Esophagus squamous epithelium (tissue), 5 donors: ENCODE measurements at regions not wholly inside any gene's neighbourhood (a gene's known extent, or its start where the extent isn't known, plus 50 kb on each side); places are given as distances from the start of the nearest gene placed in this dataset.

Experiments
- DNase-seq: peaks from one replicate; lab custom pipeline; 2025; lab: John Stamatoyannopoulos, UW
- H3K27ac ChIP-seq, 4 donors: fragments of 200-600 bp; sonication (generic); one replicate each; pipeline ENCODE4 v1.5.1; 2016 to 2019; ENCODE audit warnings: mild to moderate bottlenecking in 1 of 4
- H3K27me3 ChIP-seq, 4 donors: fragments of 200-600 bp; sonication (generic); 1 replicate in 3 of 4; 2 replicates in 1 of 4; pipeline versions ENCODE4 v1.5.1 to v1.6.0; 2017 to 2021; ENCODE audit warnings: antibody characterized with exemption in 1 of 4
- H3K36me3 ChIP-seq, 3 donors: fragments of 200-600 bp; sonication (generic); one replicate each; pipeline ENCODE4 v1.5.1; 2016 to 2019
- H3K4me1 ChIP-seq, 3 donors: fragments of 200-600 bp; sonication (generic); one replicate each; pipeline ENCODE4 v1.5.1; 2017 to 2019
- H3K4me3 ChIP-seq, 4 donors: fragments of 200-600 bp; sonication (generic); 1 replicate in 3 of 4; 2 replicates in 1 of 4; pipeline ENCODE4 v1.5.1; 2016 to 2019; ENCODE audit warnings: mild to moderate bottlenecking in 2 of 4, moderate library complexity in 1 of 4
- H3K9me3 ChIP-seq, 3 donors: fragments of 200-600 bp; sonication (generic); one replicate each; pipeline ENCODE4 v1.5.1; 2016 to 2019
- CTCF ChIP-seq, 6 experiments: fragments of 450-650 bp in 4 of 6; fragments of 200-600 bp in 2 of 6; sonication (generic) in 2 of 6; IDR thresholded peaks; one replicate each; pipeline ENCODE4 v1.5.1; 2016 to 2019; ENCODE audit warnings: antibody characterized with exemption in 6 of 6, mild to moderate bottlenecking in 4 of 6, moderate library complexity in 4 of 6
- POLR2A ChIP-seq, 4 donors: fragments of 450-650 bp; IDR thresholded peaks; one replicate each; pipeline ENCODE4 v1.6.1; 2017; ENCODE audit warnings: antibody characterized with exemption in 4 of 4, mild to moderate bottlenecking in 4 of 4, moderate library complexity in 3 of 4
- WGBS, 2 donors: methylation state at CpG; one replicate each; pipeline ENCODE4 v1.1.5; 2018; 5-methylcytosine and 5-hydroxymethylcytosine counted together
- intact Hi-C: fragments of 100-400 bp; cut with DNase I; formaldehyde crosslinking; loops from one replicate; pipeline ENCODE4 v1.15.0; 2022
- donor health status: DM: yes; HTN: yes; CAD: no.

GRCh38 chr14:97311411-97311810 is 514.2 kb downstream of the VRK1 start:
- H3K4me1 ChIP-seq: peaks cover 0 to 15% (median 9%) of the 10 kb centered on the region in 3 donors
- intact Hi-C loops: no loop called here
- H3K27ac ChIP-seq: no peak overlapping the region
- 72 to 77% methylated on average over 3 of the region's 3 CpGs for WGBS, 2 donors
- H3K36me3 ChIP-seq: no peaks in the 10 kb centered on the region
- peaks cover 0 to 6% (median 0%) of the 10 kb centered on the region in 4 donors for H3K27me3 ChIP-seq
- no peak for TF ChIP-seq POLR2A (IDR thresholded peaks at IDR 0.05)
- TF ChIP-seq CTCF (IDR thresholded peaks at IDR 0.05): no peak
- no peak overlapping the region for H3K4me3 ChIP-seq
- no peak for DNase-seq
- peaks cover 0 to 9% (median 0%) of the 10 kb centered on the region in 3 donors for H3K9me3 ChIP-seq

- intact Hi-C loops: no loop called here
- no peak for DNase-seq
- H3K36me3 ChIP-seq: no peaks in the 10 kb centered on the region
Observed at GRCh38 chr14:97312910-97313309, 515.7 kb downstream of the VRK1 start.

GRCh38 chr14:97315790-97316189 is 518.6 kb downstream of the VRK1 start:
- no peaks in the 10 kb centered on the region for H3K36me3 ChIP-seq
- no peaks in the 10 kb centered on the region for H3K4me1 ChIP-seq
- WGBS, 2 donors: 28 to 43% methylated on average over 5 of the region's 5 CpGs
- H3K9me3 ChIP-seq: peaks cover 0 to 9% (median 0%) of the 10 kb centered on the region in 3 donors
- H3K27me3 ChIP-seq: peaks cover 0 to 6% (median 0%) of the 10 kb centered on the region in 4 donors
- no peak for DNase-seq
- intact Hi-C loops: no loop called here
- TF ChIP-seq POLR2A (IDR thresholded peaks at IDR 0.05) (no peak), CTCF (IDR thresholded peaks at IDR 0.05) (no peak)
- no peak overlapping the region for H3K4me3 ChIP-seq
- H3K27ac ChIP-seq: no peak overlapping the region

More at GRCh38 chr14:97312910-97313309, 515.7 kb downstream of the VRK1 start:
- no peak overlapping the region for H3K4me3 ChIP-seq
- no peak overlapping the region for H3K27ac ChIP-seq
- peaks cover 0 to 6% (median 0%) of the 10 kb centered on the region in 4 donors for H3K27me3 ChIP-seq
- no peak for TF ChIP-seq CTCF (IDR thresholded peaks at IDR 0.05)
- no peak for TF ChIP-seq POLR2A (IDR thresholded peaks at IDR 0.05)
- peaks cover 0 to under 1% (median 0%) of the 10 kb centered on the region in 3 donors for H3K4me1 ChIP-seq
- H3K9me3 ChIP-seq: peaks cover 0 to 9% (median 0%) of the 10 kb centered on the region in 3 donors

GRCh38 chr14:97318380-97318779 is 521.2 kb downstream of the VRK1 start:
- intact Hi-C loops: no loop called here
- TF ChIP-seq POLR2A (IDR thresholded peaks at IDR 0.05): no peak
- no peak for TF ChIP-seq CTCF (IDR thresholded peaks at IDR 0.05)
- no peaks in the 10 kb centered on the region for H3K4me1 ChIP-seq

GRCh38 chr14:97319691-97320090 is 522.5 kb downstream of the VRK1 start:
- intact Hi-C loops: no loop called here
- no peak for DNase-seq
- Histone ChIP-seq H3K27me3 (no peaks in the 10 kb centered on the region), H3K4me3 (no peak overlapping the region), H3K27ac (no peak overlapping the region), H3K9me3 (no peaks in the 10 kb centered on the region), H3K4me1 (no peaks in the 10 kb centered on the region), H3K36me3 (no peaks in the 10 kb centered on the region)
- TF ChIP-seq POLR2A (IDR thresholded peaks at IDR 0.05) (no peak), CTCF (IDR thresholded peaks at IDR 0.05) (no peak)
- WGBS, 2 donors: 48 to 57% methylated on average over 3 of the region's 3 CpGs

More at GRCh38 chr14:97318380-97318779, 521.2 kb downstream of the VRK1 start:
- no peaks in the 10 kb centered on the region for H3K36me3 ChIP-seq
- H3K4me3 ChIP-seq: no peak overlapping the region
- H3K27me3 ChIP-seq: peaks cover 0 to 6% (median 0%) of the 10 kb centered on the region in 4 donors
- peaks cover 0 to 8% (median 0%) of the 10 kb centered on the region in 3 donors for H3K9me3 ChIP-seq
- WGBS, 2 donors: 78 to 93% methylated on average over 2 of the region's 2 CpGs
- no peak for DNase-seq
- H3K27ac ChIP-seq: no peak overlapping the region
